Endodermal cell (in vitro differentiated cells): ENCODE measurements at regions not wholly inside any gene's neighbourhood (a gene's known extent, or its start where the extent isn't known, plus 50 kb on each side); places are given as distances from the start of the nearest gene placed in this dataset.
"Not testable (repeated sequence)": the region's sequence is repeated elsewhere in the genome, so short reads cannot be mapped to it uniquely, and the experiment has no call there.

Experiments used
- DNase-seq: peaks from one replicate; pipeline ENCODE4 v3.0.0-alpha.2; 2017
- H3K27ac ChIP-seq: 2 replicates; pipeline ENCODE4 v1.5.1; 2013; ENCODE audit warnings: mild to moderate bottlenecking, low read depth, low read length, moderate library complexity
- H3K27me3 ChIP-seq: 2 replicates; pipeline ENCODE4 v1.6.1; 2013; ENCODE audit warnings: mild to moderate bottlenecking, low read length, moderate library complexity; ENCODE audit not compliant: insufficient read depth, control insufficient read depth, poor library complexity, severe bottlenecking
- H3K36me3 ChIP-seq: 2 replicates; pipeline ENCODE4 v1.7.0; 2013; ENCODE audit warnings: mild to moderate bottlenecking, low read length, moderate library complexity; ENCODE audit not compliant: control insufficient read depth, insufficient read depth
- H3K4me1 ChIP-seq: one replicate; pipeline ENCODE4 v1.7.0; 2013; ENCODE audit warnings: low read length; ENCODE audit not compliant: control insufficient read depth, insufficient read depth
- H3K4me3 ChIP-seq: 2 replicates; pipeline ENCODE4 v1.5.1; 2013; ENCODE audit warnings: mild to moderate bottlenecking, low read length, moderate library complexity
- H3K9ac ChIP-seq: 2 replicates; pipeline ENCODE4 v1.6.1; 2013; ENCODE audit warnings: mild to moderate bottlenecking, low read length, moderate library complexity; ENCODE audit not compliant: poor library complexity, severe bottlenecking; ENCODE audit errors: extremely low read depth
- H3K9me3 ChIP-seq: 2 replicates; pipeline ENCODE4 v1.6.1; 2013; ENCODE audit warnings: mild to moderate bottlenecking, low read length, moderate library complexity; ENCODE audit not compliant: control insufficient read depth
- H3K27ac Mint-ChIP-seq: 2 replicates; pipeline ENCODE4 v1.8.0; 2020; ENCODE audit warnings: mixed read lengths
- H3K27me3 Mint-ChIP-seq: 2 replicates; pipeline ENCODE4 v1.8.0; 2021; ENCODE audit warnings: mild to moderate bottlenecking, mixed read lengths; ENCODE audit not compliant: insufficient read depth
- H3K36me3 Mint-ChIP-seq: 2 replicates; pipeline ENCODE4 v1.8.0; 2020; ENCODE audit warnings: low read depth, mixed read lengths
- H3K4me1 Mint-ChIP-seq: 2 replicates; pipeline ENCODE4 v1.8.0; 2020; ENCODE audit warnings: mixed read lengths
- H3K4me3 Mint-ChIP-seq: 2 replicates; pipeline ENCODE4 v1.8.0; 2020; ENCODE audit warnings: mild to moderate bottlenecking, moderate library complexity, mixed read lengths
- H3K9me3 Mint-ChIP-seq: 2 replicates; pipeline ENCODE4 v1.8.0; 2020; ENCODE audit warnings: mild to moderate bottlenecking, mixed read lengths
- CTCF ChIP-seq: fragments of 200-600 bp; sonication (generic); conservative IDR thresholded peaks from 2 replicates; pipeline ENCODE4 v1.5.0; 2021; ENCODE audit warnings: antibody characterized with exemption, mild to moderate bottlenecking
- WGBS, 2 experiments: methylation state at CpG; one replicate each; pipeline versions ENCODE4 v1.1.5 to v1.1.7; 2013; ENCODE audit warnings: missing lambda C conversion rate in 2 of 2, mixed read lengths in 1 of 2; ENCODE audit not compliant: insufficient coverage in 1 of 2, insufficient read length in 1 of 2; 5-methylcytosine and 5-hydroxymethylcytosine counted together

GRCh38 chr6:167669553-167669849 lies 157.2 kb upstream of the AFDN start:
- Mint-ChIP-seq H3K27me3 (peaks cover 2% of the 10 kb centered on the region), H3K4me3 (no peak overlapping the region), H3K36me3 (peaks cover 5% of the 10 kb centered on the region), H3K9me3 (peaks cover 15% of the 10 kb centered on the region), H3K4me1 (no peaks in the 10 kb centered on the region), H3K27ac (no peak overlapping the region)
- Histone ChIP-seq H3K9me3 (no peaks in the 10 kb centered on the region), H3K36me3 (no peaks in the 10 kb centered on the region), H3K4me1 (no peaks in the 10 kb centered on the region), H3K4me3 (no peak overlapping the region), H3K27ac (no peak overlapping the region), H3K27me3 (no peaks in the 10 kb centered on the region), H3K9ac (no peak overlapping the region)
- TF ChIP-seq CTCF = no peak
- WGBS, 2 experiments = 91 to 100% methylated on average over 2 to 9 of the region's 9 CpGs
- no peak for DNase-seq

- no peak overlapping the region for H3K27ac Mint-ChIP-seq
- H3K27me3 Mint-ChIP-seq = peaks cover 2% of the 10 kb centered on the region
- no peak overlapping the region for H3K4me3 Mint-ChIP-seq
- Histone ChIP-seq H3K27ac (no peak overlapping the region), H3K4me3 (no peak overlapping the region), H3K9me3 (no peaks in the 10 kb centered on the region), H3K36me3 (no peaks in the 10 kb centered on the region), H3K4me1 (no peaks in the 10 kb centered on the region), H3K27me3 (no peaks in the 10 kb centered on the region), H3K9ac (no peak overlapping the region)
- no peaks in the 10 kb centered on the region for H3K4me1 Mint-ChIP-seq
- DNase-seq = no peak
- H3K9me3 Mint-ChIP-seq = peaks cover 15% of the 10 kb centered on the region
- peaks cover 5% of the 10 kb centered on the region for H3K36me3 Mint-ChIP-seq
- WGBS, 2 experiments = 92 to 93% methylated on average over 18 to 26 of the region's 26 CpGs
- TF ChIP-seq CTCF = no peak
These were observed 156.6 kb upstream of the AFDN start for GRCh38 chr6:167669870-167670802.

- H3K27me3 ChIP-seq = no peaks in the 10 kb centered on the region
- H3K4me3 ChIP-seq = no peak overlapping the region
- peaks cover 15% of the 10 kb centered on the region for H3K9me3 Mint-ChIP-seq
- H3K4me1 ChIP-seq = no peaks in the 10 kb centered on the region
- no peaks in the 10 kb centered on the region for H3K36me3 ChIP-seq
- WGBS, 2 experiments = 92 to 96% methylated on average over 7 of the region's 7 CpGs
- H3K9me3 ChIP-seq = no peaks in the 10 kb centered on the region
- no peak for DNase-seq
- no peak overlapping the region for H3K27ac Mint-ChIP-seq
- H3K27ac ChIP-seq = no peak overlapping the region
- H3K9ac ChIP-seq = no peak overlapping the region
- peaks cover 5% of the 10 kb centered on the region for H3K36me3 Mint-ChIP-seq
- H3K4me3 Mint-ChIP-seq = no peak overlapping the region
- H3K27me3 Mint-ChIP-seq = peaks cover 2% of the 10 kb centered on the region
- TF ChIP-seq CTCF = no peak
- peaks cover 6% of the 10 kb centered on the region for H3K4me1 Mint-ChIP-seq
These were observed 155.8 kb upstream of the AFDN start for GRCh38 chr6:167670938-167671338.

- H3K36me3 ChIP-seq, H3K4me1 ChIP-seq, H3K36me3 Mint-ChIP-seq, H3K27ac Mint-ChIP-seq, H3K9ac ChIP-seq, H3K4me3 ChIP-seq, H3K27me3 ChIP-seq, H3K9me3 ChIP-seq, H3K4me3 Mint-ChIP-seq, DNase-seq, H3K27me3 Mint-ChIP-seq, H3K27ac ChIP-seq: not testable (repeated sequence)
- Mint-ChIP-seq H3K9me3 (peaks cover 15% of the 10 kb centered on the region), H3K4me1 (peaks cover 11% of the 10 kb centered on the region)
- WGBS, 2 experiments = 63 to 95% methylated on average over 1 to 3 of the region's 3 CpGs
These were observed 155.2 kb upstream of the AFDN start for GRCh38 chr6:167671379-167671976.
